Limb (tissue), 2 donors: ENCODE measurements at regions not wholly inside any gene's neighbourhood (a gene's known extent, or its start where the extent isn't known, plus 50 kb on each side); places are given as distances from the start of the nearest gene placed in this dataset.
A peak's percentile ranks its signal among the peaks of the same experiment; 100 is the strongest.
"Not testable (repeated sequence)": the region's sequence is repeated elsewhere in the genome, so short reads cannot be mapped to it uniquely, and the experiment has no call there.

Source experiments
- DNase-seq, 2 donors: peaks; one replicate each; pipeline ENCODE4 v3.0.0-alpha.2; 2016; ENCODE audit errors: extremely low spot score in 2 of 2

- no peak for DNase-seq
Observed at GRCh38 chr9:81431641-81432040, 257.7 kb downstream of the TLE1 start.

DNA sequence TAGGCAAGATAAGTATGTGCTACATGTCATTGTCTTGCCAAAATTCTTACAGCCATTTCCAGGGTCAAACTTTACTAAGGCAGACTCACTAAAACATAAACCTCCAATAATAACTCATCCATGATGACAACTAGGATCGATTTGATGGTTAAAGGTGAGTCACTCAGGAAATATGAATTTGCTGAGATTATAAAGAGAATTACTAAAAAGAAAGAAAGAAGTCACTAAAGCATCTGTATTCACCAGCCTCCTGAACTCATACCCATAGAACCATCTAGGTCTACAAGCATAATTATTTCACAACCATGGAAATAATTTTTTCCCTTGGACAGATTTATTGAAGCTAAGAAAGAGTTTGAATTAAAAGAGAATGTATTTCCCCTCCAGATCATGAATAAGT is 258.6 kb downstream of the TLE1 start:
- no peak for DNase-seq

DNA sequence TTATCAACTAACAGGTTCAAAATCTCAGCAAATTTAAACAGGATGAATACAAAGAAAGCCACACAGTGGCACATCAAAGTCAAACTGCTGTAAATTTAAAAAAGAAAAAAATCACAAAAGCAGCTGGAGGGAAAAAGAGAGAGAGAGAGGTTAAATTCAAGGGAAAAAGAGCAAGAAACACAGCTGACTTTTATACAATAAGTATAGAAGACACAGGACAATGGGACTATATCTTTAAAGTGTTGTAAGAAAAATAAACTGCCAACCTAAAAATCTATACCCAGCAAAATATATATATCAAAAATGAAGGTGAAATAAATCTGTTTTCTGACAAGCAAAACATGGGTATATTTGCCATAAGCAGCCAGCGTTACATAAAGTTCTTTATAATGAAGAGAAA is 261.5 kb downstream of the TLE1 start:
- DNase-seq, result no peak

DNA sequence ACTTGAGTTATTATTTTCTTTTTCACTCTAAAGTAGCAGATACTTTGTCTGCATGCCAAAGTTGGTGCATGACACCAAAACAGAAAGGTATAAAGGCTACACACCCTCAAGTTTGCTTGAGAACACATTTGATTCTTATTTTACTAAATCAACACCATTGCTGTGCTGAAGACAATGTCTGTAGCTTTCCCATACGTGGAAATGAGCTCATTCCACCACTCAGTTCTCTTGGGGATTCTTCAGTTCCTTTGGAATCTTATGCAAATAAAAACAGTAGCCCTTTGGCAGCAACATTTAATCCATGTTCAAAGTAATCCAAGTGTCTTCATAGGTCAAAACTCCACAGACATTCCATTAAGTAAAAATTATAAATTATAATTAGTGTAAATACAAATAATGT is 264.9 kb downstream of the TLE1 start:
- DNase-seq, result no peak

GRCh38 chr9:81423589-81424326 is 265.6 kb downstream of the TLE1 start:
- no peak for DNase-seq

DNA sequence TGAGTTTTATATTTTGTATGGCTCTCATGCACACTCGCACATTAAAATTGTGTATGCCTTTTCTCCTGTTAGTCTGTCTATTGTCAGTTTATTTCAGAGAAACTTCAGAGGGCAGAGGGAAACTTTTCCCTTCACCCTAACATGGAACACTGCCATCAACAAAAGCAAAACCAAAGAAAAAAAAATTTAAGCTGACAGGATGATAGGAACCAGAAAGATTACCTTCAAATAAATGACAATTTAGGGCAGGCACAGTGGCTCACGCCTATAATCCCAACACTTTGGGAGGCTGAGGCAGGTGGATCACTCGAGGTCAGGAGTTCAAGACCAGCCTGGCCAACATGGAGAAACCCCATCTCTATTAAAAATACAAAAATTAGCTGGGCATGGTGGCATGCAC is 268.3 kb downstream of the TLE1 start:
- not testable (repeated sequence) for DNase-seq

DNA sequence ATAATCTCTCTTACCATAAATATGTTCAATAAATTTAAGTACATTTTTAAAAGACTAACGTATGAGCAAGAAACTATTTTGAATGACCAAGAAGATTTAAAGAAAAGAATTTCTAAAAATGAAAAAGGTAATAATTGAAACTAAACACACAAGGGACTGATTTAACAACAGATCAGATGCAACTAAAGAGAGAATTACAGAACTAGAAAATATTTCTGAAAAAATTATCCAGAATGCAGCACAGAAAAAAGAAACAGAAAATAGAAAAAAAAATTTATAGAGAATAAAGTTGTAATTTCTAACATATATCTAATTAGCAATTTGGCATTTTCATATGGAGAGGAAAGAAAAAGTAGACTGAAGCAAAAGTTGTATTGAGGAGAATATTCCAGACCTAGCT is 269.3 kb downstream of the TLE1 start:
- no peak for DNase-seq

DNA sequence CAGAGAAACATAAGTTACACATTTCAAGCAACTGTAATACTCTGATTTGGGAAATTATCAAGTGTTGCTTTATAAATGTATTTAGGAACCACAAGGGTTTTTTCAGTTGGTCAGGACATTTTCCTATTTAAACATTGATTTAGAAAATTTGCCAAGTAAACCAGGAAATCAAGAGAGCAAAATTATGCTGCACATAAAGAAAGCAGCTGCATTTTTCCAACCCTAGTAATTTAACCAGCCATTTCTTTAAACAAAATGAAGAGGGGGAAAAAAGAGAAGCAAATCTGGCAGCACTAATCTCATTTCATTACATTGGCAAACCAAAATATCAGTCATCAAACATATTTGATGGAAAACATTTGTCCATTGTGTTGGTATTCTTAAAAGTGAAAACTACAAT is 271.4 kb downstream of the TLE1 start:
- DNase-seq, result peak in 1 of 2 donors; percentile 30

DNA sequence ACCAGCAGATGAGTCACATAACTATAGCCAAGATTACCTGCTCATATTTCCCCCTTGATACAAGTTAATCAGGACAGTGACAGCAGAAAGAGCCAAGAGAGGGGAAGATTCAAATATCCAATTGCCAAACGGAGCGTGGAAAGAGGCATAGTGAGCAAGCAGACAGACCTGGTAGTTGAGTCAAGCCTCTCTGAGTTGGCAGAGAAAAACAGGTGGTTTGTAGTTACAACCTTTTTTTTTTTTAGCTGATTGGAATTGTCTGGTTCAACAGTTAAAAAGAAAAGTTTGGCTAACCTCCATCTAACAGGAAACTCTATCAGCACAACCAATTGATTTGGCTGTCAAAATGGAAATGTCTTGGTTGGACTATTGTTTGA is 272.1 kb downstream of the TLE1 start:
- peak in 1 of 2 donors; percentile 34 for DNase-seq

- peak; percentile 31 to 55 for DNase-seq
Observed at GRCh38 chr9:81416476-81417298, 272.7 kb downstream of the TLE1 start.

GRCh38 chr9:81414836-81415235 is 274.5 kb downstream of the TLE1 start:
- no peak for DNase-seq

DNA sequence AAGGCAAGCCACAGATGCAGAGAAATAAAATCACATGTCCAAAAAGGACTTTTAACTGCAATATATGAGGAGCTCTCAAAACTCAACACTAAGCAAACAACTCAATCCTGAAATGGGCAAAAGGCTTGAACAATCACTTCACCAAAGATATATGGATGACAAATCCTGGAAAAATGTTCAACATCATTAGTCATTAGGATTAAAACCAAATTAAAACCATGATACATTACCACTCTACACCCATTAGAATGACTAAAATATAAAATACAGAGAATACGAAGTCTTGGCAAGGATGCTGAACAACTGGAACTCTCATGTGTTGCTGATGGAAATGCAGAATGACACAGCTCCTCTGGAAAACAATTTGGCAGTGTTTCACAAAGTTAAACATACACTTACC is 277.4 kb downstream of the TLE1 start:
- DNase-seq, result no peak

- no peak for DNase-seq
Observed at GRCh38 chr9:81410201-81410600, 279.1 kb downstream of the TLE1 start.

GRCh38 chr9:81408951-81409350 is 280.4 kb downstream of the TLE1 start:
- DNase-seq, result no peak

- DNase-seq, result no peak
Observed at GRCh38 chr9:81404931-81405598, 284.3 kb downstream of the TLE1 start.

DNA sequence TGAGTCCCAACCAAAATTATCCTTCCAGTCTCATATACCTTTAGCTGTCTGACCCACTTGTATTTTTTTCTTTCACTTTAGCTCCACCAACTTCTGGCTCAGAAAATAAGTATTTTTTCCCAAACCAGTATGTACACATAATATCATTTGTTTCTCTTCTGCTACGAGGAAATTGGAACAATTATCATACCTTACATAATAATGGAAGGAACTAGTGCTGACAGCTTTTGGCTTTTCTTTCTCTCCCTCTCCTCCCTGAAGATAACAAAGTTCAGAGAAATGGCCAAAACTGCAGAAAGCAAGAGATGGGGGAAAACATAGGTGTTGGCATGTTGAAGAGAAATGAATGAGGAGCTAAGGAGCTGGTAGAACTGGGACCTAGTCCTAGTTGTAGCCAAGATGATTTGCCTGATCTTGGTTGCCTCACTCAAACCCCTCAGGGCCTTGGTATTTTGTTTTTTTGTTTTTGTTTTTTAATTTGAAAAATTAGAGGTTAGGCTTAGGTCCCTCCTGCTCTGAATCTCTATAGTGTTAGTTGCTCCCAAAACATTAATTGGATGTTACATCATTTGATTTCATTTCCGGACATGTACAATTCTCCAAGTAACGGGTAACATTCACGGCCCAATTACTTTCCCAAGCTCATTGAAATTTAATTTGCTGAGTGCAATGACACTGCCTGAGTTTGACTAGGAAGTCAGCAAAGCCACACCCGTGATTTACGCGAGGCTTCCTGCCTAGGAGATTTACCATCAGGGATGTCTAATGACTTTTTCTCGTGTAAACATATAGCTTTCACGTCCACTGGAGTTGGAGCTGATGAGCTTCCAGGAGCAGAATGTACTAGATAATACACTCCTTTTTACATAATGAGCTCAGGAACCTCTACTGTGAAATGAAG is 291.6 kb downstream of the TLE1 start:
- no peak for DNase-seq

GRCh38 chr9:81396528-81396927 is 292.8 kb downstream of the TLE1 start:
- DNase-seq, result no peak

DNA sequence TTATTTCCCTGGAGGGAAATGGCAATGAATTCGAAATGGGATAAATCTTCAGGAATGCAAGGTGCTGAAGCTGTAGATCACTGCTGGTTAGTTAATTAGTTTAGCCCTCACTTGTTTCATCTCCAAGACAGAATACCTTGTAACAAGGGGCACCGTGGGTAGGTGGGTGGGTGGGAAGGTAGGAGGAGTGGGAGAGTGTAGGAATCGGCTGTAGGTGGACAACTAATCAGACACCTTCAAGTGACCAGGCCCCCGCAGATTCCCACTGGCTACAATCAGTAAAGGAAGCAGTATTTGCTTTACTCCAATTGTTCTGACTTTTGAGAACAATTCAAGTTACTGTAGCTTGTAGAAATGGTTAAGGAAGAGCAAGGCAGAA is 293.7 kb downstream of the TLE1 start:
- DNase-seq, result no peak

DNA sequence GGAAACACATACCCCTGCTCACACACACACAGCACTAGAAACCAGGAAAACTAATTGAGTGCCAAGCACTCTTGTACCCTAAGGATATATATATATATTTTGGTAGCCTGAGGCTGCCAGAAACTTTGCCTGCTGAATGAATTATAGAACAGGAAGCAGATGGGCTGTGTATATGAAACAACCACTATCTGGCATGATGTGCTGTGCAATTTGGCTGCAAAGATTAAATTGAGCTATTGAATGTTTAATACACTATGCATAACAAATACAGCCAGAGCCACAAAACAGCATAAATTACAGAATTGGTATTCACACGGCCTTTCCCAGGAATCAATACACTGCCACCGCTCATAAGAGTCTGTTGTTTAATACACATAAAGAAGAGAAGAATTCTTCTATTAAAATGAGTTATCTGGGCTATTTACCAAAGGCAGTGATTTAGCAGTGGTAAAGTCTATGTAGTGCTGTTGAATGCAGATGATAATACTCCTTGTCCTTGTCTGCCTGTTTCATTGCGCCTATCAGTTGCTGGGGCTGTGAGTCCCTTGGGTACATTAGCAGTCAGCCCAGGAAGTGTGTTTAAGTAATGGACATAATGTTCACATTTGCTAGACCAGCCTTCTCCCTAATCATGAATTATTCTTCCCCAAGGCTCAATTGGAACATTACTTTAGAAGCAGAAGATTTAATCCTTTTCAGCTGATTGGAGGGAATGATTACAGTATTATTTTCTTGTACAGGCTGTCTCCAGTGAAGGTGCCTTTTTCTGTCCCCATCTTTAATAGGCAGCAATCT is 294.3 kb downstream of the TLE1 start:
- DNase-seq, result peak in 1 of 2 donors; percentile 63

DNA sequence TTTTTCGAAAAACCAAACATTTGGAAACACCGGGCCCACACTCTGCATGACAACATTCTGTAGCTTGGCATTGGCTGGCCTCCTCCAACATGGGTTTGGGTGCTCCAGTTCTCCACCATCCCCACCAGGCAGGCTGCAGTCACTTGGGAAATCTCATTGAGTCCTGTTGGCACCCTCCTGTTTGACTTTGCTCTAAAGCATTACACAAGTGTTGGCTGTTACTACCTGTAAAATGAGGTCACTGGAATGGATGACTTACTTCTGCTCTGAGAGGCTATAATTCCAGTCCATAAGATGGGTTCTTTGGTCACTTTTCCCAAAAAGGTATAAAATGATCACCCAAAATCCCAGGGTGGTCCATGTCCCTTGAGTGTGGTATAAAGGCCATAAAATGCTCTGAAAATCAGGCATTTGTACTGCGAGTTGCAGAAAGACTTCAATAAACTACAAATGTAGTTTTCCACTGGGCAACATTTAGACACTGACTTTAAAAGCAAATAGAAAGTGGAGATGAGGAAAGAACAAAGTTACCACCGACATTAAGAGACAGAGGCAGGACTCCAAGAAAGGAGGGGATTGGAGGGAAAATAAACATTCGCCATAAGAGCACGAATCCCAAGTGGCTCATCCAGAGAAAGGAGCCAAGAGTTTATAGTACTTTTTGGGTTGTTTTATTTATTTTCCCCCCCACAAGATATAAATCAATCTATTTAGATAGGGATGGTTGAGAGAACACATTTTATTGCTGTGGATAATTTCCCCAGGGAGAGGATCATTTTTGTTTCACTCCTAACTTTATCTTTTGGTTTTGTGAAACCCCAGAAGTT is 295.1 kb downstream of the TLE1 start:
- DNase-seq, result peak in 1 of 2 donors; percentile 72
